ENCODE measurements at regions not wholly inside any gene's neighbourhood (a gene's known extent, or its start where the extent isn't known, plus 50 kb on each side); places are given as distances from the start of the nearest gene placed in this dataset.
A peak's percentile ranks its signal among the peaks of the same experiment; 100 is the strongest.

- DNase-seq (ENCODE audit: low read depth): no peak
These were observed 421.0 kb downstream of the DYNC2H1 start for GRCh38 chr11:103530257-103530656.

GRCh38 chr11:103532133-103532788 lies 423.0 kb downstream of the DYNC2H1 start:
- DNase-seq (ENCODE audit: low read depth): no peak

- no peak for DNase-seq (ENCODE audit: low read depth)
These were observed 425.0 kb downstream of the DYNC2H1 start for GRCh38 chr11:103534191-103534590.

GRCh38 chr11:103534959-103535358 lies 425.7 kb downstream of the DYNC2H1 start:
- no peak for DNase-seq (ENCODE audit: low read depth)

GRCh38 chr11:103536335-103536722 lies 427.1 kb downstream of the DYNC2H1 start:
- DNase-seq (ENCODE audit: low read depth): no peak

- DNase-seq (ENCODE audit: low read depth): no peak
These were observed 428.8 kb downstream of the DYNC2H1 start for GRCh38 chr11:103537904-103538502.

GRCh38 chr11:103539166-103539565 lies 429.9 kb downstream of the DYNC2H1 start:
- DNase-seq (ENCODE audit: low read depth): no peak

GRCh38 chr11:103541186-103541795 lies 432.1 kb downstream of the DYNC2H1 start:
- DNase-seq (ENCODE audit: low read depth): peak; percentile 17

GRCh38 chr11:103542851-103543250 lies 433.6 kb downstream of the DYNC2H1 start:
- no peak for DNase-seq (ENCODE audit: low read depth)

GRCh38 chr11:103543456-103543855 lies 434.2 kb downstream of the DYNC2H1 start:
- no peak for DNase-seq (ENCODE audit: low read depth)

GRCh38 chr11:103544874-103545273 lies 435.6 kb downstream of the DYNC2H1 start:
- DNase-seq (ENCODE audit: low read depth): no peak

- DNase-seq (ENCODE audit: low read depth): no peak
These were observed 436.3 kb downstream of the DYNC2H1 start for GRCh38 chr11:103545551-103545950.

- no peak for DNase-seq (ENCODE audit: low read depth)
These were observed 437.0 kb downstream of the DYNC2H1 start for GRCh38 chr11:103546236-103546635.

- no peak for DNase-seq (ENCODE audit: low read depth)
These were observed 437.8 kb downstream of the DYNC2H1 start for GRCh38 chr11:103547024-103547423.

- DNase-seq (ENCODE audit: low read depth): no peak
These were observed 438.5 kb downstream of the DYNC2H1 start for GRCh38 chr11:103547691-103548090.

GRCh38 chr11:103548838-103549237 lies 439.6 kb downstream of the DYNC2H1 start:
- no peak for DNase-seq (ENCODE audit: low read depth)

- no peak for DNase-seq (ENCODE audit: low read depth)
These were observed 441.6 kb downstream of the DYNC2H1 start for GRCh38 chr11:103550811-103551210.

- no peak for DNase-seq (ENCODE audit: low read depth)
These were observed 442.9 kb downstream of the DYNC2H1 start for GRCh38 chr11:103552086-103552485.

GRCh38 chr11:103556171-103556570 lies 446.9 kb downstream of the DYNC2H1 start:
- no peak for DNase-seq (ENCODE audit: low read depth)

GRCh38 chr11:103566116-103566515 lies 456.9 kb downstream of the DYNC2H1 start:
- no peak for DNase-seq (ENCODE audit: low read depth)

GRCh38 chr11:103581760-103582159 lies 454.7 kb upstream of the DDI1 start:
- DNase-seq (ENCODE audit: low read depth): no peak

- no peak for DNase-seq (ENCODE audit: low read depth)
These were observed 454.0 kb upstream of the DDI1 start for GRCh38 chr11:103582351-103582909.

- DNase-seq (ENCODE audit: low read depth): no peak
These were observed 452.4 kb upstream of the DDI1 start for GRCh38 chr11:103584021-103584420.

Data from T follicular helper cell (primary cell).